ENCODE measurements at regions not wholly inside any gene's neighbourhood (a gene's known extent, or its start where the extent isn't known, plus 50 kb on each side); places are given as distances from the start of the nearest gene placed in this dataset.

- H3K4me3 Mint-ChIP-seq: no peak overlapping the region
- peaks cover 19% of the 10 kb centered on the region for H3K4me1 Mint-ChIP-seq
- H3K9me3 Mint-ChIP-seq: peaks cover under 1% of the 10 kb centered on the region
- TF ChIP-seq CTCF (IDR thresholded peaks at IDR 0.05): no peak
- H3K36me3 Mint-ChIP-seq (ENCODE audit: low read depth): no peaks in the 10 kb centered on the region
- no peak for DNase-seq
- H3K27me3 Mint-ChIP-seq (ENCODE audit: low read depth, poor library complexity): peaks cover 27% of the 10 kb centered on the region
- no peak overlapping the region for H3K27ac Mint-ChIP-seq
Observed at GRCh38 chr11:112722148-112722547, 239.1 kb upstream of the NCAM1 start.

GRCh38 chr11:112722876-112723275 lies 238.3 kb upstream of the NCAM1 start:
- Mint-ChIP-seq H3K27ac (no peak overlapping the region), H3K9me3 (no peaks in the 10 kb centered on the region), H3K4me3 (no peak overlapping the region), H3K36me3 (ENCODE audit: low read depth) (no peaks in the 10 kb centered on the region), H3K4me1 (peaks cover 19% of the 10 kb centered on the region), H3K27me3 (ENCODE audit: low read depth, poor library complexity) (peaks cover 34% of the 10 kb centered on the region)
- TF ChIP-seq CTCF (IDR thresholded peaks at IDR 0.05): no peak
- no peak for DNase-seq

- no peak for TF ChIP-seq CTCF (IDR thresholded peaks at IDR 0.05)
- Mint-ChIP-seq H3K9me3 (no peaks in the 10 kb centered on the region), H3K27me3 (ENCODE audit: low read depth, poor library complexity) (peaks cover 41% of the 10 kb centered on the region), H3K36me3 (ENCODE audit: low read depth) (no peaks in the 10 kb centered on the region), H3K4me3 (no peak overlapping the region), H3K27ac (no peak overlapping the region), H3K4me1 (peaks cover 19% of the 10 kb centered on the region)
- DNase-seq: no peak
Observed at GRCh38 chr11:112723676-112724495, 237.3 kb upstream of the NCAM1 start.

GRCh38 chr11:112724496-112724790 lies 236.8 kb upstream of the NCAM1 start:
- Mint-ChIP-seq H3K27ac (no peak overlapping the region), H3K36me3 (ENCODE audit: low read depth) (no peaks in the 10 kb centered on the region), H3K9me3 (no peaks in the 10 kb centered on the region), H3K4me3 (no peak overlapping the region), H3K4me1 (peaks cover 19% of the 10 kb centered on the region), H3K27me3 (ENCODE audit: low read depth, poor library complexity) (peaks cover 43% of the 10 kb centered on the region)
- no peak for TF ChIP-seq CTCF (IDR thresholded peaks at IDR 0.05)
- no peak for DNase-seq

GRCh38 chr11:112725636-112726035 lies 235.6 kb upstream of the NCAM1 start:
- Mint-ChIP-seq H3K27me3 (ENCODE audit: low read depth, poor library complexity) (peaks cover 43% of the 10 kb centered on the region), H3K4me1 (peaks cover 19% of the 10 kb centered on the region), H3K27ac (no peak overlapping the region), H3K36me3 (ENCODE audit: low read depth) (no peaks in the 10 kb centered on the region), H3K9me3 (no peaks in the 10 kb centered on the region), H3K4me3 (no peak overlapping the region)
- TF ChIP-seq CTCF (IDR thresholded peaks at IDR 0.05): no peak
- DNase-seq: no peak

- no peak for TF ChIP-seq CTCF (IDR thresholded peaks at IDR 0.05)
- Mint-ChIP-seq H3K27me3 (ENCODE audit: low read depth, poor library complexity) (peaks cover 38% of the 10 kb centered on the region), H3K36me3 (ENCODE audit: low read depth) (no peaks in the 10 kb centered on the region), H3K4me1 (peaks cover 11% of the 10 kb centered on the region), H3K9me3 (no peaks in the 10 kb centered on the region), H3K4me3 (no peak overlapping the region), H3K27ac (no peak overlapping the region)
- no peak for DNase-seq
Observed at GRCh38 chr11:112727341-112727841, 233.8 kb upstream of the NCAM1 start.

Data from nephron progenitor cell (in vitro differentiated cells).